ENCODE measurements at regions not wholly inside any gene's neighbourhood (a gene's known extent, or its start where the extent isn't known, plus 50 kb on each side); places are given as distances from the start of the nearest gene placed in this dataset.

DNA sequence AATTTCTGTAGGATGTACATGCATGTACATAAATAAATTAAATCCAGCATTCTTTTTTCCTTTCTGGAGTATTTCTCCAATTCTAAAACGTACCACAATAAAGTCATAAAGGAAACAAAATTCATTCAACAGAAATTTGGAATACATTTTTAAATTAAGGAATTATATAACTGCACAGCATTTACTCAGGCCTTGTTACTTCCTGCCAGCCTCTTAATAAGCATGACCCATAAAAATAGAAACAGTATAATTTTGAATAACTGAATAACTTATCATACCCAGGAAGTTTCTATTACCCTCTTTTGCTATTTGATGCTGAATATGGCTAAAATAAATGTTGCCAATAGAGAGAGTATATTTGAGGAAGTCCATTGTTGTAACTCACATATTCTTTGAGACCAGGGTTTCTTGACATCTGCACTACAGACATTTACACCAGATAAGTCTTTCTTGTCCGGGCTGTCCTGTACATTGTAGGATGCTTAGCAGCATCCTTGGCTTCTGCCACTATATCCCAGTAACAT is 178.2 kb downstream of the KLF12 start:
- TF ChIP-seq CTCF (IDR thresholded peaks at IDR 0.05) (no peak), SP1 (CRISPR knock-in tag; conservative IDR thresholded peaks at IDR 0.05) (no peak), ESRRA (CRISPR knock-in tag; IDR thresholded peaks at IDR 0.05; ENCODE audit: borderline replicate concordance) (no peak), ZNF138 (CRISPR knock-in tag; conservative IDR thresholded peaks at IDR 0.05) (no peak), MLX (CRISPR knock-in tag; IDR thresholded peaks at IDR 0.05) (no peak)

All from WTC11 (cell line).